Muscle of leg (tissue), 3 donors: ENCODE measurements at regions not wholly inside any gene's neighbourhood (a gene's known extent, or its start where the extent isn't known, plus 50 kb on each side); places are given as distances from the start of the nearest gene placed in this dataset.
A peak's percentile ranks its signal among the peaks of the same experiment; 100 is the strongest.
"Not testable (repeated sequence)": the region's sequence is repeated elsewhere in the genome, so short reads cannot be mapped to it uniquely, and the experiment has no call there.

Experiments
- DNase-seq: peaks from one replicate; pipeline ENCODE4 v3.0.0; 2013
- H3K27ac ChIP-seq: one replicate; pipeline ENCODE4 v1.5.1; 2013; ENCODE audit warnings: mild to moderate bottlenecking, low read length, control low read depth
- H3K27me3 ChIP-seq: one replicate; pipeline ENCODE4 v1.6.1; 2013; ENCODE audit warnings: low read length; ENCODE audit not compliant: control insufficient read depth, insufficient read depth
- H3K36me3 ChIP-seq: one replicate; pipeline ENCODE4 v1.6.1; 2013; ENCODE audit warnings: low read length; ENCODE audit not compliant: control insufficient read depth, insufficient read depth
- H3K4me1 ChIP-seq: one replicate; pipeline ENCODE4 v1.6.1; 2013; ENCODE audit warnings: low read length; ENCODE audit not compliant: control insufficient read depth, insufficient read depth
- H3K4me3 ChIP-seq: one replicate; pipeline ENCODE4 v1.5.1; 2013; ENCODE audit warnings: low read length, control low read depth
- H3K9me3 ChIP-seq: replicated peaks from 2 replicates; pipeline ENCODE4 v1.6.1; 2013; ENCODE audit warnings: low read depth, low read length; ENCODE audit not compliant: control insufficient read depth
- WGBS: methylation state at CpG from one replicate; pipeline ENCODE4 v1.1.5; 2013; ENCODE audit warnings: missing lambda C conversion rate; ENCODE audit not compliant: insufficient coverage; 5-methylcytosine and 5-hydroxymethylcytosine counted together

DNA sequence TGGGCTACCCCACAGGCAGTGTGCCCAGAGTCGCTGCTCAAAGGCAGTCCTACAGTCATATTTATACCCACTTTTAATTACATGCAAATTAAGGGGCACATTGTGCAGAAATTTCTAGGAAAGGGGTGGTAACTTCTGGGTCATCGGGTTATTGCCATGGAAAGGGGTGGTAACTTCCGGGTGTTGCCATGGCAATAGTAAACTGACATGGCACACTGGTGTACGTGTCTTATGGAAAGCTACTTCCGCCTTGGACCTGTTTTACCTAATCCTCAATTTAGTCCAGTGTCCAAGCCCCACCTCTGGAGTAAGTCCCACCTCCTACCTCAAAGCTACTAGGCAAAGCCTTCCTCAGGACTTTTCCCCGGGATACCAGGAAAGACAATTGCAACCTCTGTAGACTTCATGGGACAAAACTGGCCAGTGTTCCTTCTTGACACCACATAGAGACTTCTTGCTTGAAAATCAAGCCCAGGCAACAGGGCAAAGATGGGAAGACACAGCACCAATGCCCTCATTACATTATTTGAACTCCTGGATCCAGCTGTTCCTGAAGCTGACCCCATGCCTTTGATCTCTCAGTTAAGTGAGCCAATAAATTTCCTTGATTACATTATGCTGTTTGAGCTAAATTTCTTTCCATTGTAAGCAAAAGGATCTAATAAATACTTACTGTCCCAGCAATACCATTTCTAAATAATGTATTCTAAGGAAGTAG lies 63.3 kb upstream of the AGAP1 start:
- H3K4me1 ChIP-seq = peaks cover 17% of the 10 kb centered on the region
- WGBS = 100% methylated on average over 4 of the region's 6 CpGs
- H3K27ac ChIP-seq = no peak overlapping the region
- H3K36me3 ChIP-seq = no peaks in the 10 kb centered on the region
- no peak for DNase-seq
- no peaks in the 10 kb centered on the region for H3K9me3 ChIP-seq
- no peak overlapping the region for H3K4me3 ChIP-seq
- H3K27me3 ChIP-seq = no peaks in the 10 kb centered on the region

DNA sequence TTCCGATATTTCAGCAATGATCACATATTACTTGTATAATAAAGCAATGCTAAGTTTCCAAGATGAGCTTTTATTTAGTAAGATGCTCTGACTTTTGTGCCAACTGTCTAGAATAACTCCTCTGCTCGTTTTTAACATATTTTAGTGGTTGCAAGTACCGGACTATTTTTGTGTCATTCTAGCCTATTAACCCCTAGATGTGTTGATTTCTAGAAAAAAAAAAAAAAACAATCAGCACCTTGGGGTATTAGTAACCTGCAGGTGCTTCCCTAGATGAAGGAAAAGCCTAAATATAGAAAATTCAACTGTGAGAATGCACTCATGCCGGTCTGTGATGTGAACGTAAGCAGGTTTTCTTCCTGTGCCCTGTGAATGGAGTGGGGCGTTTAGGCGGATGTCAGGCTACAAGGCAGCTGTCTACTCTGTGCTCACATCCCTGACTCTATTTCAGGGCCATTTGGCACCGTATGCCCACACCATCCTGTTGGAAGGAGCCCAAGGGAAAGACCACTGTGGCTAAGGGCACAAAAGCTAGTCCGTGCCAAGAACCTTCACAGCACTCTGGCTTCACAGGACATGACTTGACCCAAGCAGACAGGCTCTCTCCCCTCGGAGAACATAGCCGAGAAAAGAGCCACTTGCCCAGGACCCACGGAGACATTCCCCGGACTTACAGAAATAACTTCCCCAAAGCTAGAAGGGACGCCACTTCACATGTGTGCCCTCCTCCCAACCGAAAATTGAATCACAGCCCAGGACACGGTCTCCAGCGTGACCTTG lies 60.9 kb upstream of the AGAP1 start:
- H3K4me3 ChIP-seq = no peak overlapping the region
- peaks cover 17% of the 10 kb centered on the region for H3K4me1 ChIP-seq
- peak overlapping the region; percentile 59 for H3K27ac ChIP-seq
- no peaks in the 10 kb centered on the region for H3K9me3 ChIP-seq
- WGBS = 71% methylated on average over 7 of the region's 17 CpGs
- H3K36me3 ChIP-seq = no peaks in the 10 kb centered on the region
- H3K27me3 ChIP-seq = no peaks in the 10 kb centered on the region
- DNase-seq = peak; percentile 74

DNA sequence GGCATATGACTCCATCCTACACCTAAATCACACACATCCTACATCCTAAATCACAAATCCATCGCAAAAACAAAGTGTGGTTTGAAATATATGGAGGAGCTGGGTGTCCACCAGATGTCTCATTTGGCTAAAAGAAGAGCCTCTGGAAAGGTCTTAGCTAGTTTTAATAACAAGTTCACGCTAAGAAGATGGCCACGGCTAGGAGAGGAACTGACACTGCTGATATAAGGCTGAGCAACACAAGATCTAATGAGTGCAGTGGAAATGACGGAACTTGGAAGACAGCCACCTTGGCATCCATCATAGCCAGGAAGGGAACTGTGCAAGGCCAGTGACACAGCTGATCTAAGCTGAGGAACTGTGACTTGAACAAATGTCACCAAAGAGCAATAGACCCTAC lies 60.0 kb upstream of the AGAP1 start:
- WGBS = 24% methylated on average over 3 of the region's 4 CpGs
- H3K9me3 ChIP-seq = no peaks in the 10 kb centered on the region
- no peaks in the 10 kb centered on the region for H3K36me3 ChIP-seq
- peak overlapping the region; percentile 59 for H3K27ac ChIP-seq
- no peaks in the 10 kb centered on the region for H3K27me3 ChIP-seq
- peak; percentile 83 for DNase-seq
- no peak overlapping the region for H3K4me3 ChIP-seq
- H3K4me1 ChIP-seq = peaks cover 17% of the 10 kb centered on the region

GRCh38 chr2:235439959-235440662 lies 53.7 kb upstream of the AGAP1 start:
- H3K4me1 ChIP-seq = peaks cover 1% of the 10 kb centered on the region
- WGBS = 59% methylated on average over 14 of the region's 18 CpGs
- H3K9me3 ChIP-seq = no peaks in the 10 kb centered on the region
- no peak overlapping the region for H3K27ac ChIP-seq
- no peaks in the 10 kb centered on the region for H3K36me3 ChIP-seq
- H3K4me3 ChIP-seq = no peak overlapping the region
- no peak for DNase-seq
- peaks cover 6% of the 10 kb centered on the region for H3K27me3 ChIP-seq

DNA sequence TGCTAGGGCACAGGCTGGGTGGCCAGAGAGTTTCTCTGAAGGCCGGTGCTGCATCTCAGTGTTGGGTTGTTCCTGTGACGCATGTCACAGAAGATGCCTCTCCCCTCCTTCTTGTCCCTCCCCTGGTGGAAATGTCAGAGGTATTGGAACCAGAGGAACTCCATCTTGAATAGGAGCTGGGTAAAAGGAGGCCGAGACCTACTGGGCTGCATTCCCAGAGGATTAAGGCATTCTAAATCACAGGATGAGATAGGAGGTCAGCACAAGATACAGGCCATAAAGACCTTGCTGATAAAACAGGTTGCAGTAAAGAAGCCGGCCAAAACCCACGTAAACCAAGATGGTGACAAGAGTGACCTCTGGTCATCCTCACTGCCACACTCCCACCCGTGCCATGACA lies 50.3 kb upstream of the AGAP1 start:
- not testable (repeated sequence) for H3K4me1 ChIP-seq, H3K4me3 ChIP-seq, H3K9me3 ChIP-seq, DNase-seq, H3K27me3 ChIP-seq, H3K27ac ChIP-seq, H3K36me3 ChIP-seq
- WGBS = 81% methylated on average over 2 of the region's 6 CpGs
